ENCODE measurements at regions not wholly inside any gene's neighbourhood (a gene's known extent, or its start where the extent isn't known, plus 50 kb on each side); places are given as distances from the start of the nearest gene placed in this dataset.

DNA sequence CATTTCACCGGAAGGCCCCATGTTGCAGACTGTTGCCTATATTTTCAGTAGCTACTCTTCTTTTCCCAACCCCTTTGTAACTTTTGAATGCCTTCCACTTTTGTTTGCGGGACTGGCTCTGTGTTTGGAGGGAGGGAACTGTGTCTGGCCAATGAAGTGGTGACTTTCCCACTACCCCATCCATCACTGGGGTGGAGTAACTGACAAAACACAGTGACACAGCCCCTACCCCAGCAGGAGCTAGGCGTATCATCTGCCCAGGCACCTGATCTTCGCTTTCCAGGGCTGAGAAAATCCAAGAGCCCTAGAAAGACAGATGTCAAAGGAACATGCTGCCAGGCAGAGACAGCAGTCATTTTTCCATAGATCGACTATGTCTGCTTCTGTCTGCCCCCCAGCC is 710.6 kb upstream of the CELF2 start:
- H3K4me1 ChIP-seq: no peaks in the 10 kb centered on the region
- intact Hi-C loops (cut with DNase I): no loop called here
- TF ChIP-seq, protein P1, sequence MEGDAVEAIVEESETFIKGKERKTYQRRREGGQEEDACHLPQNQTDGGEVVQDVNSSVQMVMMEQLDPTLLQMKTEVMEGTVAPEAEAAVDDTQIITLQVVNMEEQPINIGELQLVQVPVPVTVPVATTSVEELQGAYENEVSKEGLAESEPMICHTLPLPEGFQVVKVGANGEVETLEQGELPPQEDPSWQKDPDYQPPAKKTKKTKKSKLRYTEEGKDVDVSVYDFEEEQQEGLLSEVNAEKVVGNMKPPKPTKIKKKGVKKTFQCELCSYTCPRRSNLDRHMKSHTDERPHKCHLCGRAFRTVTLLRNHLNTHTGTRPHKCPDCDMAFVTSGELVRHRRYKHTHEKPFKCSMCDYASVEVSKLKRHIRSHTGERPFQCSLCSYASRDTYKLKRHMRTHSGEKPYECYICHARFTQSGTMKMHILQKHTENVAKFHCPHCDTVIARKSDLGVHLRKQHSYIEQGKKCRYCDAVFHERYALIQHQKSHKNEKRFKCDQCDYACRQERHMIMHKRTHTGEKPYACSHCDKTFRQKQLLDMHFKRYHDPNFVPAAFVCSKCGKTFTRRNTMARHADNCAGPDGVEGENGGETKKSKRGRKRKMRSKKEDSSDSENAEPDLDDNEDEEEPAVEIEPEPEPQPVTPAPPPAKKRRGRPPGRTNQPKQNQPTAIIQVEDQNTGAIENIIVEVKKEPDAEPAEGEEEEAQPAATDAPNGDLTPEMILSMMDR (IDR thresholded peaks at IDR 0.05): no peak
- H3K27ac ChIP-seq: no peak overlapping the region
- no peaks in the 10 kb centered on the region for H3K36me3 ChIP-seq
- no peak for DNase-seq
- H3K4me3 ChIP-seq: no peak overlapping the region
- ATAC-seq: no peak
- peaks cover 0 to 2% of the 10 kb centered on the region in 2 donors for H3K9me3 ChIP-seq
- H3K27me3 ChIP-seq: no peaks in the 10 kb centered on the region

DNA sequence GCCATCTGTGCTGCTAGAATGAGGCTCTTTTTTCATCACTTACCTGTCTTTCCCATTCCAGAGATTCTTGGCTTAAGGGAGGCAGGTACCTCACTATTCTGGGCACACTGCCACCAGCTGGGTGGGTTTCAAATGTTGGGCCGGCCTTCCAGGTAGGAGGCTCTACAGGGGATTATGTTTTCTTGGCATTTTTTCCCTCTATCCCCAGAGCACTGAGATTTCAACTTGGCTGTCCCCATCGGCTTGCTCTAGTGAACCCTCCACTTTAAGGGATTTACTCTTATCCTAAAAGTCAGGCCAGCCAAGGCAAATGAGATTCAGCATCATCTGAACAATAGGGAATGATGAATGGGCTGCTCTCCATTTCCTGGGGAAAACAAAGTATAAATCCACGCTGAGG is 710.1 kb upstream of the CELF2 start:
- no peak for ATAC-seq
- Histone ChIP-seq H3K4me1 (no peaks in the 10 kb centered on the region), H3K9me3 (peaks cover 0 to 2% of the 10 kb centered on the region in 2 donors), H3K27me3 (no peaks in the 10 kb centered on the region), H3K36me3 (no peaks in the 10 kb centered on the region), H3K27ac (no peak overlapping the region), H3K4me3 (no peak overlapping the region)
- no peak for DNase-seq
- intact Hi-C loops (cut with DNase I): no loop called here
- TF ChIP-seq, protein P1 (IDR thresholded peaks at IDR 0.05): no peak

DNA sequence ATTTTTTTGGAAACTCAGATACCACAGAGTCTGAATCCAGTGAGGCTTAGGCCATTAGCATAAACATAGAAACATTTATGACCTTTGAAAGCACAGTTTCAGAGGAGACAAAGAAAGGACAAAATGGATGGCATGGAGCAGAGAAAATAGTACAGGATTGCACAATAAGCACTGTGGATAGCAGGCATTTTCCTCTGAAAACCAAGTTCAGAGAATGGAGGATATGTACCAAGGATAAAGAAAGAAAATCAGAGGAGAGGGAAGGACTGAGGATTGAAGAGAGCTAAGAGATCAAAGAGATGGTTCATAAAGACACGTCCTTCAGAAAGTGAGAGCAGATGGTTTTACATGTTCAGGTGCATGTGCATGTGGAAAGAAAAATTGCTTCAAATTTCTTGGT is 707.2 kb upstream of the CELF2 start:
- no peaks in the 10 kb centered on the region for H3K27me3 ChIP-seq
- DNase-seq: no peak
- TF ChIP-seq, protein P1 (IDR thresholded peaks at IDR 0.05): no peak
- H3K9me3 ChIP-seq: peaks cover 0 to 2% of the 10 kb centered on the region in 2 donors
- intact Hi-C loops (cut with DNase I): no loop called here
- H3K27ac ChIP-seq: no peak overlapping the region
- no peak for ATAC-seq
- H3K4me1 ChIP-seq: no peaks in the 10 kb centered on the region
- no peak overlapping the region for H3K4me3 ChIP-seq
- no peaks in the 10 kb centered on the region for H3K36me3 ChIP-seq

DNA sequence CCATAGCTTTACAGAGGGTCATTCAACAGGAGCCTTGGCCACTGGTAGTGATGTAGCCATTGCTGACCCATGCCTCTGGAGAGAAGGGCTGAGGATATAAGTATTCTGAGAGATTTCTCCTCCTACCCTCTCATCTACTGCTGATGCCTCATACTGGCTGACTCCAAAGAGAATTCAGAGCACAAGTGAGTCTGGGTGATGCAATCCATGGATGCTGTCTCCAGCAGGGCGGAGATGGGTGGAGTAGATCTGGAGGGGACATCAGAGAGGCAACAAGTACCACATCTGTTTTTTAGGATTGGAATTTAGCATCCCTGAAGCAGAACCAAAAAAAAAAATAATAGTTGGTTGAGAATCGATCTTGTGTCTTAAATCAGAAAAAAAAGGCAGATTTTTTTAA is 705.7 kb upstream of the CELF2 start:
- DNase-seq (no peak), ATAC-seq (no peak)
- Histone ChIP-seq H3K36me3 (no peaks in the 10 kb centered on the region), H3K9me3 (peaks cover 0 to 2% of the 10 kb centered on the region in 2 donors), H3K4me3 (no peak overlapping the region), H3K4me1 (no peaks in the 10 kb centered on the region), H3K27ac (no peak overlapping the region), H3K27me3 (no peaks in the 10 kb centered on the region)
- intact Hi-C loops (cut with DNase I): no loop called here
- TF ChIP-seq, protein P1 (IDR thresholded peaks at IDR 0.05): no peak

DNA sequence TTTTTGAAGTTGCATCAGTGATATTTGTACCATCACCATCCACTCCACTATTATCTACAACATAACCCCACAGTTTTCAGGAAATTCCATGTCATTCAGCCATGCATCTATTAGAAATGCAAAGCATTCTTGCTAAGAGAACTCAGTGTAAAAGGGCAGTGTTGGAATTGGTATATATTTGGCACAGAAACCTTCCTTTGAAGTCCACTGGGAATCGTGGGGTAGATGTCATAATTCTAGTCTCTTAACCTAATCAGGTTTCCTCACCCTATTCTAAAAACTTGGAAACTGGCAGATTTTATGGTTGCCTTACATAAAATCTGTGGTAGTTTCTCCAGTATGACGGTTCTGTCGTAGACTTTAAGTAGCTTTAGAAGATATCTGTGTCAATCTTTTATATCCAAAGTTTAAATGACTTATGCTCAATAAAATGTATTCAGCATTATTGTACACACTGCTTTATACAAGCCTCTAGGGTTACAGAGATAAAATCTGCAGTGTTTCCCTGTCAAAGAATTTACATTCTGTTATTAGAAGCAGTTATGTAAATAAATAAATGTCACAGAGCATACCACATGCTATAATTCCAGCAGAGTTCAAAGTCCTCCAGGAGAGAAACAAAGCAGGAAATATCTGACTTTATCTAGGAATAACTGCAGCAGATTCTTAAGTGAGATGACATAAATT is 704.4 kb upstream of the CELF2 start:
- DNase-seq: no peak
- Histone ChIP-seq H3K36me3 (no peaks in the 10 kb centered on the region), H3K27ac (no peak overlapping the region), H3K4me3 (no peak overlapping the region), H3K4me1 (no peaks in the 10 kb centered on the region), H3K27me3 (no peaks in the 10 kb centered on the region), H3K9me3 (no peaks in the 10 kb centered on the region)
- intact Hi-C loops (cut with DNase I): no loop called here
- TF ChIP-seq, protein P1 (IDR thresholded peaks at IDR 0.05): no peak
- no peak for ATAC-seq
